ENCODE measurements at regions not wholly inside any gene's neighbourhood (a gene's known extent, or its start where the extent isn't known, plus 50 kb on each side); places are given as distances from the start of the nearest gene placed in this dataset.

DNA sequence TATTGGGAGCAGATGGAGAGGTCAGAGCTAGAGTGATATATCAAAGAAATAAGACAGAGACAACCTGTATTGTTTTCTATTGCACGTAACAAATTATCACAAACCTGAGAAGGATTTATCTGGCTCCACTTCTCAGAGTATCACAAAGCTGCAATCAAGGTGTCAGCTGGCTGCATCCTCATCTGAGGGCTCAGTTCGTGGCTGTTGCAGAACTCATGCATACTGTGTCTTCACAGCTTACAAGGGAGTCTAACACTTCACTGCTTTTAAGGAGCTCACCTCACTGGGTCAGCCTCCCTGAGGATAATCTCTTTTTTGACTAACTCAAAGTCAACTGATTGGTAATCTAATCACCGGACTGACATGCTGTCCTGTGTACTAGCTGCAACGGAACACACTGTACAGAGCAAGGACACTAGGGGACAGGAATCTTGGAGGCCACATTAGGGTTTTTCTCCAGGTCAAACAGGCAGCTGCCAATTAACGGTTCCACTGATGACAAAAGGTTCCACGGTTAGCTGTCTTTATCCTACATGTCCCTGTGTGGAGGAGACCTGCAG is 1006.8 kb upstream of the SEMA6D start:
- Mint-ChIP-seq H3K27ac (no peak overlapping the region), H3K27me3 (no peaks in the 10 kb centered on the region), H3K9me3 (peaks cover 15% of the 10 kb centered on the region)

GRCh38 chr15:46713045-46713444 is 1004.3 kb upstream of the SEMA6D start:
- H3K4me3 Mint-ChIP-seq = no peak overlapping the region
- no peak overlapping the region for H3K27ac Mint-ChIP-seq
- no peaks in the 10 kb centered on the region for H3K36me3 Mint-ChIP-seq (ENCODE audit: low read depth)
- peaks cover 11% of the 10 kb centered on the region for H3K9me3 Mint-ChIP-seq
- no peaks in the 10 kb centered on the region for H3K4me1 Mint-ChIP-seq (ENCODE audit: low read depth)
- H3K27me3 Mint-ChIP-seq = no peaks in the 10 kb centered on the region

More for the DNA sequence above, 1006.8 kb upstream of the SEMA6D start:
- Mint-ChIP-seq H3K4me3 (no peak overlapping the region), H3K36me3 (ENCODE audit: low read depth) (no peaks in the 10 kb centered on the region), H3K4me1 (ENCODE audit: low read depth) (no peaks in the 10 kb centered on the region)

DNA sequence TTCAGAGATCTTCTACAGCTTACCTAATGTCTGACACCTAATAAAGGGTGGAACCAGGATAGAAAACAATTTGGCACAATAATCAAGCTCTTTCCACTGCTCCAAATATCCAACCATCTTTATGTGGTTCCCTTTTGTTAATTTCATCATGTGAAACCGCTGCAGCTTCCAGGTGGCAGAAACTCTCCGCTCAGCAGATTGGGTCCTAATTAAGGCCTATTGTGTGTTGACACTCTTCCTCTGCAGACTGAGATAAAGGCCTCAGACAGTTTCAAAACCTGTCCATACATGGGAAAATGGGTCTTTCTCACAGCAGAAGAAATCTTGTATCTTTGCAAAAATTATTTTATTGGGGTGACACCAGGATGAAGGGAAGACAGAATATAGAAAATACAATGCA is 1002.4 kb upstream of the SEMA6D start:
- no peaks in the 10 kb centered on the region for H3K36me3 Mint-ChIP-seq (ENCODE audit: low read depth)
- no peaks in the 10 kb centered on the region for H3K27me3 Mint-ChIP-seq
- H3K4me1 Mint-ChIP-seq (ENCODE audit: low read depth) = no peaks in the 10 kb centered on the region
- H3K9me3 Mint-ChIP-seq = peaks cover 7% of the 10 kb centered on the region
- H3K27ac Mint-ChIP-seq = no peak overlapping the region
- H3K4me3 Mint-ChIP-seq = no peak overlapping the region

DNA sequence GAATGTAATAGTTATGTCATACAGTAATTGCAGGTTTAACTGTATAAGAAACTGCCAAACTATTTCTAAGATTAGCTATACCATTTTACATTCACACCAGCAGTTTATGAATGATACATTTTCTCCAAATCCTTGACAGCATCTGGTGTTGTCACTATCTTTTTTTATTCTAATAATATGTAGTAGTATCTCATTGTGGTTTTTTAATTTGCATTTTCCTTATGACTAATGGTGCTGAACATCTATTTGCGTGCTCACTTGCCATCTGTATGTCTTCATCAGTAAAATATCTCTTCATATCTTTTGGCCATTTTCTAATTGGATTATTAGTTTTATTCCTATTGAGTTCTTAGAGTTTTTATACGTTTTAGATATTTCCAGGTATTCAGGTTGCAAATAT is 994.0 kb upstream of the SEMA6D start:
- Mint-ChIP-seq H3K27me3 (no peaks in the 10 kb centered on the region), H3K36me3 (ENCODE audit: low read depth) (no peaks in the 10 kb centered on the region), H3K4me3 (no peak overlapping the region), H3K9me3 (peaks cover 19% of the 10 kb centered on the region), H3K4me1 (ENCODE audit: low read depth) (no peaks in the 10 kb centered on the region), H3K27ac (no peak overlapping the region)

GRCh38 chr15:46732060-46732459 is 985.2 kb upstream of the SEMA6D start:
- peaks cover 13% of the 10 kb centered on the region for H3K9me3 Mint-ChIP-seq
- no peaks in the 10 kb centered on the region for H3K27me3 Mint-ChIP-seq
- no peak overlapping the region for H3K4me3 Mint-ChIP-seq
- H3K27ac Mint-ChIP-seq = no peak overlapping the region
- no peaks in the 10 kb centered on the region for H3K4me1 Mint-ChIP-seq (ENCODE audit: low read depth)
- H3K36me3 Mint-ChIP-seq (ENCODE audit: low read depth) = no peaks in the 10 kb centered on the region

DNA sequence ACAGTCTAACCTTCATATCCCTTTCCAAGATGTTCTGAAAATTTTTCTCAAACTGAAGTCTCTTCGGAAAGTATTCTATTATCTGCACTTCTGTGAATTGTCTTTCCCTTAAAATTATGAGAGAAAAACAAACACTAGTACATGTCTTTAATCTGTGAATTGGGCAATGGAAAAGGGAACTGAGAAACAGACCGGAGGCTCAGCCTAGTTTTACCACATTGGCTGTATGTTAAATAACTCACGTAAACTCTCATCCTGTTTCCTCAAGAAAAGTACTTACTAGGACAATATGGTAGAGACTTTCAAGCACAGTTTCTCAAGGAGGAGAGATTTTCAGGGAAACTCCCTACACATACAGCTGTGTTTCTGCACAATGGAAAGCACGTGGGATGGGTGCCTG is 982.2 kb upstream of the SEMA6D start:
- H3K36me3 Mint-ChIP-seq (ENCODE audit: low read depth) = no peaks in the 10 kb centered on the region
- H3K27me3 Mint-ChIP-seq = no peaks in the 10 kb centered on the region

DNA sequence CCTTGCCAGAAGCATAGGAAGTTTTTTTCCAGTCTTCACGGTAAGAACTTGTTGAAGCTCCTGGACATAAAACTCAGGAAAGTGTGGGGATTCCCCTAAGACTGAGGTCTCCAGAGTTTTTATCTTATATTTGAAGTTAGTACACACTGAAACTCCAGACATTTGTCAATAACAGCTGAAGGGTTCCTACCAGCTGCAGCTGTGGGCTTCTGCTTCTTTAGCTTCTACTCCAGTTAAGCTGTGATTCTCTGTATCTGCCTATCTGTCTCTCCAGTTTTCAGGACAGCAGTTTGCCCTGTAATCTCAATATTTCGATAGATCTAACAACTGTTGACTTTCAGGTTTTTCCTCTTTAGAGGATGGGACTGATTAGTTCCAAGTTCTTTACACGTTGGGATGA is 966.0 kb upstream of the SEMA6D start:
- Mint-ChIP-seq H3K27me3 (no peaks in the 10 kb centered on the region), H3K4me1 (ENCODE audit: low read depth) (no peaks in the 10 kb centered on the region), H3K36me3 (ENCODE audit: low read depth) (no peaks in the 10 kb centered on the region), H3K4me3 (no peak overlapping the region), H3K27ac (no peak overlapping the region), H3K9me3 (peaks cover 9% of the 10 kb centered on the region)

More for the DNA sequence above, 982.2 kb upstream of the SEMA6D start:
- Mint-ChIP-seq H3K27ac (no peak overlapping the region), H3K4me3 (no peak overlapping the region), H3K4me1 (ENCODE audit: low read depth) (no peaks in the 10 kb centered on the region), H3K9me3 (no peaks in the 10 kb centered on the region)

- no peaks in the 10 kb centered on the region for H3K27me3 Mint-ChIP-seq
- H3K36me3 Mint-ChIP-seq (ENCODE audit: low read depth) = no peaks in the 10 kb centered on the region
- H3K9me3 Mint-ChIP-seq = peaks cover 16% of the 10 kb centered on the region
- no peak overlapping the region for H3K4me3 Mint-ChIP-seq
- no peaks in the 10 kb centered on the region for H3K4me1 Mint-ChIP-seq (ENCODE audit: low read depth)
- H3K27ac Mint-ChIP-seq = no peak overlapping the region
Observed at GRCh38 chr15:46753946-46754345, 963.4 kb upstream of the SEMA6D start.

- Mint-ChIP-seq H3K9me3 (peaks cover 18% of the 10 kb centered on the region), H3K36me3 (ENCODE audit: low read depth) (no peaks in the 10 kb centered on the region), H3K4me1 (ENCODE audit: low read depth) (no peaks in the 10 kb centered on the region), H3K4me3 (no peak overlapping the region), H3K27me3 (no peaks in the 10 kb centered on the region), H3K27ac (no peak overlapping the region)
Observed at GRCh38 chr15:46763091-46763490, 954.2 kb upstream of the SEMA6D start.

DNA sequence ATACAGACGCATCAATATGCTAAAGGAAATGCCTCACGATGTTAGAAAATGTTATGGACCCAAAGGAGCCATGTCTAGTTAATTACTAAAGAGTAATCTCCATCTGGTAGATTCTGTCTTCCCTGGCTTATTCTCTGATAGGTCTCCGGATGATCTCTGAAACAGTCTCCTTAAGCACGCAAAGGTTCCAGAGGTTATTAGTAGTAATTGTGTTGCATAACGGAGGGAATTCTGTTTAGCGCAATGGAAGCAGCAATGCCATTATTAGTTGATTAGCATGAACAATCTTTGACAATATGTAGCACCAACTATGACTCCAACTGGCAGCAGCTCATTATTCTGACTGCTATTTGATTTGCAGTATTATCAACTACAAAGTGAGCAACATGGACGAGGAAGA is 952.5 kb upstream of the SEMA6D start:
- H3K27me3 Mint-ChIP-seq = no peaks in the 10 kb centered on the region
- H3K4me1 Mint-ChIP-seq (ENCODE audit: low read depth) = no peaks in the 10 kb centered on the region
- H3K9me3 Mint-ChIP-seq = peaks cover 27% of the 10 kb centered on the region
- H3K27ac Mint-ChIP-seq = no peak overlapping the region
- H3K4me3 Mint-ChIP-seq = no peak overlapping the region
- no peaks in the 10 kb centered on the region for H3K36me3 Mint-ChIP-seq (ENCODE audit: low read depth)

DNA sequence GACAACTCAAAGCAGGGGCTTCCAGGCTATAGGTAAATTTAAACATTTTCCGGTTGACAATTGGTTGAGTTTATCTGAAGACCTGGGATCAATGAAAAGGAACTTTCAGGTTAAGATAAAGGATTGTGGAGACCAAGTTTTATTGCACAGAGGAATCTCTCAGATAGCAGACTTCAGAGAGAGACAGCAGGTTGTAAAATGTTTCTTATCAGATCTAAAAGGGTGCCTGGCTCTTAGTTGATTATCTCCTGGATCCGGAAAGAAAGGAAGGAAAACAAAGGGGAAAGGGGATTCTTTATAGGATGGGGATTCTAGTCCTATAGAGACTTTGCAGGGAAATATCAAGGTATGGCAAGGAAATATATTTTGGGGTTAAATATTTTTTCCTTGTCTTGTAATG is 951.3 kb upstream of the SEMA6D start:
- no peak overlapping the region for H3K4me3 Mint-ChIP-seq
- no peaks in the 10 kb centered on the region for H3K4me1 Mint-ChIP-seq (ENCODE audit: low read depth)
- H3K9me3 Mint-ChIP-seq = peaks cover 25% of the 10 kb centered on the region
- H3K36me3 Mint-ChIP-seq (ENCODE audit: low read depth) = no peaks in the 10 kb centered on the region
- no peaks in the 10 kb centered on the region for H3K27me3 Mint-ChIP-seq
- H3K27ac Mint-ChIP-seq = no peak overlapping the region

DNA sequence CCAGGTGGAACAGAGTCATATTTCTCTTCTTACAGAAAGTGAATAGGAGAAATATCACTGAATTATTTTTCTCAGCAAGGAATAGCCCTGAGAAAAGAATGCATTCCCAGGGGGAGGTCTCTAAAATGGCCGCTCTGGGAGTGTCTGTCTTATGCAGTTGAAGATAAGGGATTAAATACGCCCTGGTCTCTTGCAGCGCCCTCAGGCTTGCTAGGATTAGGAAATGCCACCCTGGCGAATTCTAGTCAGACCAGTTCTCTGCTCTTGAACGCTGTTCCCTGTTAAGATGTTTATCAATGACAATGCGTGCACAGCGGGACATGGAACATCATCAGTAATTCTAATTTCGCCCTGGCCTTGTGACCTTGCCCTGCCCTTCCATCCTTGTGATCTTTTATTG is 949.0 kb upstream of the SEMA6D start:
- H3K9me3 Mint-ChIP-seq = peaks cover 24% of the 10 kb centered on the region
- H3K36me3 Mint-ChIP-seq (ENCODE audit: low read depth) = no peaks in the 10 kb centered on the region
- no peaks in the 10 kb centered on the region for H3K4me1 Mint-ChIP-seq (ENCODE audit: low read depth)
- no peak overlapping the region for H3K4me3 Mint-ChIP-seq
- no peak overlapping the region for H3K27ac Mint-ChIP-seq
- no peaks in the 10 kb centered on the region for H3K27me3 Mint-ChIP-seq

DNA sequence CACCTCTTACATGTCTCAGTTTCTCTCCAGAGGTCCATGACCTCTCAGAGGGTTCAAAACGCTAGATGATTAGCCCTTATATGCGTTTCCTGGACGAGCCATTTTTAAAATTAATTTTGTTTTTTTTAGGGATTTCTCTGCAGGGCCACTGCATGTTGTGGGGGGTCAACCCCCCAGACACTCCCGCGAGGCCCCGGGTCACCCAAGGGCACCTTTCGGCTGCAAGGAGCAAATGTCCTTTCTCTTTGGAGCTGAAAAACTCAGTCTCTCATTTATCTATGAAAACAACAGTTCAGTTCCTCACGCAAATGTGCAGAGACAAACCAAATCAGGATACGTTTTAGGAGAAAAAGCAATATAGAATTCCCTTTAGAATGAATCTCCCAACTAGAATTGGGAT is 944.3 kb upstream of the SEMA6D start:
- Mint-ChIP-seq H3K9me3 (peaks cover 13% of the 10 kb centered on the region), H3K4me3 (no peak overlapping the region), H3K36me3 (ENCODE audit: low read depth) (no peaks in the 10 kb centered on the region), H3K27ac (no peak overlapping the region), H3K27me3 (no peaks in the 10 kb centered on the region), H3K4me1 (ENCODE audit: low read depth) (no peaks in the 10 kb centered on the region)

GRCh38 chr15:46778876-46779275 is 938.4 kb upstream of the SEMA6D start:
- H3K36me3 Mint-ChIP-seq (ENCODE audit: low read depth) = no peaks in the 10 kb centered on the region
- H3K27ac Mint-ChIP-seq = no peak overlapping the region
- peaks cover 24% of the 10 kb centered on the region for H3K9me3 Mint-ChIP-seq
- no peaks in the 10 kb centered on the region for H3K27me3 Mint-ChIP-seq
- H3K4me3 Mint-ChIP-seq = no peak overlapping the region
- no peaks in the 10 kb centered on the region for H3K4me1 Mint-ChIP-seq (ENCODE audit: low read depth)

GRCh38 chr15:46786590-46787285 is 930.6 kb upstream of the SEMA6D start:
- H3K36me3 Mint-ChIP-seq (ENCODE audit: low read depth) = no peaks in the 10 kb centered on the region
- no peaks in the 10 kb centered on the region for H3K27me3 Mint-ChIP-seq
- H3K9me3 Mint-ChIP-seq = peaks cover 8% of the 10 kb centered on the region
- no peak overlapping the region for H3K4me3 Mint-ChIP-seq
- H3K4me1 Mint-ChIP-seq (ENCODE audit: low read depth) = no peaks in the 10 kb centered on the region
- H3K27ac Mint-ChIP-seq = no peak overlapping the region

DNA sequence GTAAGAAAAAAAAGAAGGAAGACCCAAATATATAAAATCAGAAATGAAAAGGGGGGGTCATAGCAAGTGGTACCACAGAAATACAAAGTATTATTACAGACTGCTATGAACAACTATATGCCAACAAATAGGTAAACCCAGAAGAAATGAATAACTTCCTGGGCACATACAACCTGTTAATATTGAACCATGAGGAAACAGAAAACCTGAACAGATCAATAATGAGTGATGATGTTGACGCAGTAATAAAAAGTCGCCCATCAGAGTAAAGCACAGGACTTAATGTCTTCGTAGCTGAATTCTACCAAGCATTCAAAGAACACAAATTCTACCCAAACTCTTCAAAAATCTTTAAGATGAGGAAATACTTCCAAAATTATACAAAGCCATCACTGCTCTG is 921.6 kb upstream of the SEMA6D start:
- no peaks in the 10 kb centered on the region for H3K4me1 Mint-ChIP-seq (ENCODE audit: low read depth)
- H3K27ac Mint-ChIP-seq = no peak overlapping the region
- no peaks in the 10 kb centered on the region for H3K27me3 Mint-ChIP-seq

More for the DNA sequence above, 921.6 kb upstream of the SEMA6D start:
- H3K36me3 Mint-ChIP-seq (ENCODE audit: low read depth) = no peaks in the 10 kb centered on the region
- H3K9me3 Mint-ChIP-seq = no peaks in the 10 kb centered on the region
- no peak overlapping the region for H3K4me3 Mint-ChIP-seq
